GM12878 (cell line): ENCODE measurements at regions not wholly inside any gene's neighbourhood (a gene's known extent, or its start where the extent isn't known, plus 50 kb on each side); places are given as distances from the start of the nearest gene placed in this dataset.

ENCODE experiments used
- ATAC-seq: fragments of 200-7000 bp; cut with Tn5 transposase; 3 replicates; pipeline ENCODE4 v1.9.1; 2020; ENCODE audit warnings: mild to moderate bottlenecking, moderate library complexity
- BruUV-seq: library from RNA; stranded (reverse); fragments of 400-500 nt; replicated peaks from 2 replicates; lab custom pipeline; 2021; lab: Mats Ljungman, UMichigan
- CTCF ChIA-PET: fragments of 300-600 bp; sonication (Branson Sonifier 250); formaldehyde crosslinking; extraction: SDS; loops from one replicate; lab custom pipeline; 2021; ENCODE audit warnings: inconsistent platforms; lab: Yijun Ruan, JAX
- POLR2A ChIA-PET: fragments of 350-600 bp; formaldehyde crosslinking; extraction: SDS; loops from one replicate; lab custom pipeline; 2021; ENCODE audit warnings: inconsistent platforms; lab: Charles Lee
- RAD21 ChIA-PET: fragments of 300-600 bp; sonication (Branson Sonifier 250); formaldehyde crosslinking; loops from one replicate; lab custom pipeline; 2023; ENCODE audit warnings: antibody characterized with exemption; ENCODE audit not compliant: unreplicated experiment; lab: Charles Lee
- SMC1A ChIA-PET: fragments of 300-600 bp; sonication (Branson Sonifier 250); formaldehyde crosslinking; loops from one replicate; lab custom pipeline; 2023; ENCODE audit not compliant: unreplicated experiment, uncharacterized antibody; lab: Charles Lee
- DNase-seq: peaks from one replicate; pipeline ENCODE4 v3.0.0-alpha.2; 2011; ENCODE audit warnings: low read depth, low spot score
- FAIRE-seq: peaks from 3 replicates; lab custom pipeline; 2011; peaks lifted over from hg19 to GRCh38; lab: Jason Lieb, UNC
- H2AFZ ChIP-seq: 2 replicates; pipeline ENCODE4 v1.6.0; 2011; ENCODE audit warnings: low read depth, low read length, control low read depth; ENCODE audit not compliant: control insufficient read depth
- H3K27ac ChIP-seq: 2 replicates; pipeline ENCODE4 v1.5.1; 2011; ENCODE audit warnings: control low read depth; ENCODE audit not compliant: control insufficient read depth, insufficient read depth
- H3K27me3 ChIP-seq, 2 experiments: replicated peaks in 1 of 2; 2 replicates each; pipeline versions ENCODE4 v1.6.0 to v1.6.1; 2011; ENCODE audit warnings: low read length in 1 of 2; ENCODE audit not compliant: control insufficient read depth in 2 of 2, insufficient read depth in 2 of 2
- H3K36me3 ChIP-seq, 2 experiments: 2 replicates each; pipeline ENCODE4 v1.5.1; 2011; ENCODE audit warnings: low read length in 1 of 2; ENCODE audit not compliant: control insufficient read depth in 2 of 2, insufficient read depth in 2 of 2
- H3K4me1 ChIP-seq: 2 replicates; pipeline ENCODE4 v1.6.1; 2011; ENCODE audit warnings: mild to moderate bottlenecking, low read length, moderate library complexity, mixed read lengths; ENCODE audit not compliant: control insufficient read depth, insufficient read depth
- H3K4me2 ChIP-seq: 2 replicates; pipeline ENCODE4 v1.6.0; 2011; ENCODE audit warnings: control low read depth; ENCODE audit not compliant: control insufficient read depth, insufficient read depth
- H3K4me3 ChIP-seq: fragments of 200-600 bp; sonication (generic); 2 replicates; pipeline ENCODE4 v1.5.1; 2016
- H3K79me2 ChIP-seq: 2 replicates; pipeline ENCODE4 v1.6.0; 2011; ENCODE audit warnings: low read length; ENCODE audit not compliant: control insufficient read depth, insufficient read depth
- H3K9ac ChIP-seq: 2 replicates; pipeline ENCODE4 v1.8.0; 2011; ENCODE audit warnings: low read length, control low read depth, mixed read lengths; ENCODE audit not compliant: control insufficient read depth, insufficient read depth
- H3K9me3 ChIP-seq: replicated peaks from 3 replicates; pipeline ENCODE4 v1.5.1; 2011; ENCODE audit warnings: mild to moderate bottlenecking, low read length; ENCODE audit not compliant: control insufficient read depth, insufficient read depth
- H4K20me1 ChIP-seq: 2 replicates; pipeline ENCODE4 v1.6.0; 2011; ENCODE audit not compliant: control insufficient read depth, insufficient read depth
- CEBPB ChIP-seq, 2 experiments: fragments of 150-350 bp in 1 of 2; IDR thresholded peaks; 2 replicates each; pipeline ENCODE4 v1.6.1; 2012 to 2014; ENCODE audit warnings: low read depth in 2 of 2, low read length in 2 of 2, borderline replicate concordance in 1 of 2, inconsistent platforms in 1 of 2
- MYC ChIP-seq: IDR thresholded peaks from 2 replicates; pipeline ENCODE4 v1.6.1; 2011; ENCODE audit warnings: mild to moderate bottlenecking, low read length, moderate library complexity, inconsistent platforms; ENCODE audit not compliant: insufficient read depth, insufficient replicate concordance, insufficient read length, severe bottlenecking
- NR2C2 ChIP-seq: IDR thresholded peaks from 2 replicates; pipeline ENCODE4 v1.6.1; 2011; ENCODE audit warnings: borderline replicate concordance, low read depth; ENCODE audit not compliant: control insufficient read depth, insufficient read length
- POU2F2 ChIP-seq: IDR thresholded peaks from 3 replicates; pipeline ENCODE4 v1.6.1; 2011; ENCODE audit warnings: low read depth, mild to moderate bottlenecking, low read length, borderline replicate concordance
- REST ChIP-seq: IDR thresholded peaks from 2 replicates; pipeline ENCODE4 v1.6.1; 2012; ENCODE audit warnings: mild to moderate bottlenecking, low read depth, low read length
- SMARCA5 ChIP-seq: fragments of 450-650 bp; IDR thresholded peaks from 2 replicates; pipeline ENCODE4 v1.6.1; 2017; ENCODE audit warnings: mild to moderate bottlenecking
- SUPT20H ChIP-seq: IDR thresholded peaks from 2 replicates; pipeline ENCODE4 v1.6.1; 2011; ENCODE audit warnings: low read depth, mild to moderate bottlenecking, low read length, moderate library complexity, borderline replicate concordance; ENCODE audit not compliant: control insufficient read depth
- TCF3 ChIP-seq: IDR thresholded peaks from 2 replicates; pipeline ENCODE4 v1.6.1; 2012; ENCODE audit warnings: low read depth, mild to moderate bottlenecking, low read length, borderline replicate concordance; ENCODE audit not compliant: insufficient read depth
- WGBS: methylation state at CpG from one replicate; pipeline ENCODE4 v1.1.6; 2016; ENCODE audit warnings: low lambda C conversion rate; ENCODE audit not compliant: insufficient replicate concordance, insufficient coverage; ENCODE audit errors: missing lambda C conversion rate; 5-methylcytosine and 5-hydroxymethylcytosine counted together
- in situ Hi-C: fragments of 300-500 bp; cut with MboI; formaldehyde crosslinking; loops from 9 replicates; pipeline ENCODE4 v1.14.3; 2018; ENCODE audit warnings: mixed read lengths
- intact Hi-C: fragments of 100-400 bp; cut with micrococcal nuclease; formaldehyde crosslinking; loops from one replicate; pipeline ENCODE4 v1.14.2; 2022; ENCODE audit not compliant: unreplicated experiment
- TF ChIP-seq, protein P1 (sequence below): fragments of 450-650 bp; IDR thresholded peaks from 2 replicates; pipeline ENCODE4 v1.6.1; 2017; ENCODE audit warnings: mild to moderate bottlenecking
- TF ChIP-seq, protein P2 (sequence below), 3 experiments: IDR thresholded peaks in 2 of 3; conservative IDR thresholded peaks in 1 of 3; 2 replicates each; pipeline ENCODE4 v1.5.1; 2011; ENCODE audit warnings: low read depth in 3 of 3, low read length in 3 of 3, mild to moderate bottlenecking in 3 of 3, control low read depth in 2 of 3, moderate library complexity in 2 of 3, inconsistent platforms in 1 of 3, mixed read lengths in 1 of 3; ENCODE audit not compliant: control insufficient read depth in 2 of 3, insufficient read depth in 1 of 3; ENCODE audit errors: extremely low read depth in 1 of 3
- TF ChIP-seq, protein P3 (sequence below): IDR thresholded peaks from 2 replicates; pipeline ENCODE4 v1.6.1; 2011; ENCODE audit warnings: borderline replicate concordance, low read depth, mild to moderate bottlenecking, moderate library complexity, mixed read lengths, low read length; ENCODE audit not compliant: insufficient read depth; ENCODE audit errors: extremely low read length

DNA sequence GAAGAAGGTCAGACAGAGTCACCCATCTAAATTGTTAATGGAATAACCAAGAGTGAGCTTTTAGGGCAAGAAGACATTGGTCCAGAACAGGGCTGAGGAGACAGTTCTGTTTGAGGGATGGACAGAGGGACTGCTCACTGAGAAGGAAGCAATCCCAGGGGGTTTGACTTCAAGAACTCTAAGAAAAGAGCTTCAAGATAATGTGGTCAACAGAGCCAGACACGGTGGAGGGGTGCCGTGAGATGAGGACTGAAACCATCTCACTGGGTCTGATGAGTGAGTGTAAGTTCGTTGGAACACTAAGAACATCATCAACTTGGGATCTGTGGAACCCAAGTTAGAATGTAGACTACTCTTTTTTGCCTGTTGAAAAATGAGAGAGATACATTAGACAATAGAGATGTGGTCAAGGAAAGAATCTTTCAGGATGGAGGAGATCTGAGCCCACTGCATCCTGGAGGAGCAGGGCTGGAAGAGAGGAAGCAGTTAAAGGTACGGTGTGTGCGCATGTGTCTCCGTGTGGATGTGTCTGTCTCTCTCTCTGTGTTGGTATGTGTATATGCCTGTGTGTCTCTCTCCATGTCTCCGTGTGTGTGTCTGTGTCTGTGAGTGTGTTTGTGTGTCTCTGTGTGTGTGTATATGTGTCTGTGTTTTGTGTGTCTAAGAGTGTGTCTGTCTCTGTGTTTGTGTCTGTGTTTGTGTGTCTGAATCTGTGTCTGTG is 172.1 kb downstream of the MYCN start:
- SMC1A ChIA-PET: no interaction called here
- no TSS peak for BruUV-seq
- Histone ChIP-seq H3K4me2 (no peak overlapping the region), H2AFZ (no peak overlapping the region), H3K9ac (no peak overlapping the region), H3K9me3 (no peaks in the 10 kb centered on the region), H3K4me3 (no peak overlapping the region), H3K27me3 (no peaks in the 10 kb centered on the region), H3K27ac (no peak overlapping the region), H3K36me3 (no peaks in the 10 kb centered on the region), H3K79me2 (no peaks in the 10 kb centered on the region), H3K4me1 (no peaks in the 10 kb centered on the region), H4K20me1 (no peaks in the 10 kb centered on the region)
- intact Hi-C loops (no loop called here), in situ Hi-C loops (no loop called here)
- FAIRE-seq (no peak), ATAC-seq (no peak), DNase-seq (no peak)
- CTCF ChIA-PET: no interaction called here
- RAD21 ChIA-PET: no interaction called here
- 48% methylated on average over 7 of the region's 7 CpGs for WGBS
- POLR2A ChIA-PET: no interaction called here
- no peak for TF ChIP-seq POU2F2
- no peak for TF ChIP-seq REST
- no peak for TF ChIP-seq SUPT20H
- no peak for TF ChIP-seq CEBPB (IDR thresholded peaks at IDR 0.05; ENCODE audit: borderline replicate concordance in 1 of 2, low read depth in 2 of 2, low read length in 2 of 2)
- TF ChIP-seq, protein P1, sequence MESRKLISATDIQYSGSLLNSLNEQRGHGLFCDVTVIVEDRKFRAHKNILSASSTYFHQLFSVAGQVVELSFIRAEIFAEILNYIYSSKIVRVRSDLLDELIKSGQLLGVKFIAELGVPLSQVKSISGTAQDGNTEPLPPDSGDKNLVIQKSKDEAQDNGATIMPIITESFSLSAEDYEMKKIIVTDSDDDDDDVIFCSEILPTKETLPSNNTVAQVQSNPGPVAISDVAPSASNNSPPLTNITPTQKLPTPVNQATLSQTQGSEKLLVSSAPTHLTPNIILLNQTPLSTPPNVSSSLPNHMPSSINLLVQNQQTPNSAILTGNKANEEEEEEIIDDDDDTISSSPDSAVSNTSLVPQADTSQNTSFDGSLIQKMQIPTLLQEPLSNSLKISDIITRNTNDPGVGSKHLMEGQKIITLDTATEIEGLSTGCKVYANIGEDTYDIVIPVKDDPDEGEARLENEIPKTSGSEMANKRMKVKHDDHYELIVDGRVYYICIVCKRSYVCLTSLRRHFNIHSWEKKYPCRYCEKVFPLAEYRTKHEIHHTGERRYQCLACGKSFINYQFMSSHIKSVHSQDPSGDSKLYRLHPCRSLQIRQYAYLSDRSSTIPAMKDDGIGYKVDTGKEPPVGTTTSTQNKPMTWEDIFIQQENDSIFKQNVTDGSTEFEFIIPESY: no peak
- TF ChIP-seq, protein P2, sequence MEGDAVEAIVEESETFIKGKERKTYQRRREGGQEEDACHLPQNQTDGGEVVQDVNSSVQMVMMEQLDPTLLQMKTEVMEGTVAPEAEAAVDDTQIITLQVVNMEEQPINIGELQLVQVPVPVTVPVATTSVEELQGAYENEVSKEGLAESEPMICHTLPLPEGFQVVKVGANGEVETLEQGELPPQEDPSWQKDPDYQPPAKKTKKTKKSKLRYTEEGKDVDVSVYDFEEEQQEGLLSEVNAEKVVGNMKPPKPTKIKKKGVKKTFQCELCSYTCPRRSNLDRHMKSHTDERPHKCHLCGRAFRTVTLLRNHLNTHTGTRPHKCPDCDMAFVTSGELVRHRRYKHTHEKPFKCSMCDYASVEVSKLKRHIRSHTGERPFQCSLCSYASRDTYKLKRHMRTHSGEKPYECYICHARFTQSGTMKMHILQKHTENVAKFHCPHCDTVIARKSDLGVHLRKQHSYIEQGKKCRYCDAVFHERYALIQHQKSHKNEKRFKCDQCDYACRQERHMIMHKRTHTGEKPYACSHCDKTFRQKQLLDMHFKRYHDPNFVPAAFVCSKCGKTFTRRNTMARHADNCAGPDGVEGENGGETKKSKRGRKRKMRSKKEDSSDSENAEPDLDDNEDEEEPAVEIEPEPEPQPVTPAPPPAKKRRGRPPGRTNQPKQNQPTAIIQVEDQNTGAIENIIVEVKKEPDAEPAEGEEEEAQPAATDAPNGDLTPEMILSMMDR (IDR thresholded peaks at IDR 0.05 in 2 of 3, conservative IDR thresholded peaks at IDR 0.05 in 1 of 3; ENCODE audit: control insufficient read depth in 2 of 3, extremely low read depth in 1 of 3, insufficient read depth in 1 of 3, low read depth in 3 of 3, low read length in 3 of 3): no peak
- no peak for TF ChIP-seq SMARCA5
- TF ChIP-seq NR2C2: no peak
- no peak for TF ChIP-seq TCF3
- TF ChIP-seq, protein P3, sequence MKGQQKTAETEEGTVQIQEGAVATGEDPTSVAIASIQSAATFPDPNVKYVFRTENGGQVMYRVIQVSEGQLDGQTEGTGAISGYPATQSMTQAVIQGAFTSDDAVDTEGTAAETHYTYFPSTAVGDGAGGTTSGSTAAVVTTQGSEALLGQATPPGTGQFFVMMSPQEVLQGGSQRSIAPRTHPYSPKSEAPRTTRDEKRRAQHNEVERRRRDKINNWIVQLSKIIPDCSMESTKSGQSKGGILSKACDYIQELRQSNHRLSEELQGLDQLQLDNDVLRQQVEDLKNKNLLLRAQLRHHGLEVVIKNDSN: no peak
- TF ChIP-seq MYC: no peak
